Peyer's patch (tissue), 4 donors: ENCODE measurements at regions not wholly inside any gene's neighbourhood (a gene's known extent, or its start where the extent isn't known, plus 50 kb on each side); places are given as distances from the start of the nearest gene placed in this dataset.

Experiments used
- DNase-seq, 3 donors: peaks; one replicate each; pipeline ENCODE4 v3.0.0-alpha.2; 2017 to 2019
- H3K27ac ChIP-seq, 4 donors: fragments of 200-600 bp; sonication (generic); one replicate each; pipeline ENCODE4 v1.5.1; 2016 to 2019
- H3K27me3 ChIP-seq, 2 donors: fragments of 200-600 bp; sonication (generic); one replicate each; pipeline ENCODE4 v1.5.1; 2019
- H3K36me3 ChIP-seq, 3 donors: fragments of 200-600 bp; sonication (generic); one replicate each; pipeline ENCODE4 v1.5.1; 2016 to 2019
- H3K4me1 ChIP-seq, 4 donors: fragments of 200-600 bp; sonication (generic); one replicate each; pipeline ENCODE4 v1.5.1; 2016 to 2019
- H3K4me3 ChIP-seq, 4 donors: fragments of 200-600 bp; sonication (generic); 1 replicate in 3 of 4; 2 replicates in 1 of 4; pipeline ENCODE4 v1.5.1; 2016 to 2019; ENCODE audit warnings: mild to moderate bottlenecking in 1 of 4
- H3K9me3 ChIP-seq, 4 donors: fragments of 200-600 bp; sonication (generic); one replicate each; pipeline ENCODE4 v1.5.1; 2016 to 2019; ENCODE audit warnings: mild to moderate bottlenecking in 1 of 4
- CTCF ChIP-seq, 6 experiments: fragments of 450-650 bp in 4 of 6; fragments of 200-600 bp in 2 of 6; sonication (generic) in 1 of 6; IDR thresholded peaks; one replicate each; pipeline ENCODE4 v1.5.1; 2017 to 2019; ENCODE audit warnings: antibody characterized with exemption in 6 of 6, mild to moderate bottlenecking in 3 of 6, moderate library complexity in 1 of 6
- POLR2A ChIP-seq, 2 donors: fragments of 450-650 bp; IDR thresholded peaks; one replicate each; pipeline ENCODE4 v1.5.1; 2017; ENCODE audit warnings: antibody characterized with exemption in 2 of 2, mild to moderate bottlenecking in 2 of 2, moderate library complexity in 2 of 2

GRCh38 chr7:46440186-46440585 lies 519.1 kb upstream of the IGFBP3 start:
- DNase-seq = no peak
- no peak overlapping the region for H3K4me3 ChIP-seq
- TF ChIP-seq CTCF (IDR thresholded peaks at IDR 0.05) (no peak), POLR2A (IDR thresholded peaks at IDR 0.05) (no peak)
- no peaks in the 10 kb centered on the region for H3K36me3 ChIP-seq
- no peak overlapping the region for H3K27ac ChIP-seq
- H3K4me1 ChIP-seq = no peaks in the 10 kb centered on the region
- no peaks in the 10 kb centered on the region for H3K27me3 ChIP-seq
- H3K9me3 ChIP-seq = no peaks in the 10 kb centered on the region

- H3K27me3 ChIP-seq = no peaks in the 10 kb centered on the region
- H3K9me3 ChIP-seq = no peaks in the 10 kb centered on the region
- TF ChIP-seq POLR2A (IDR thresholded peaks at IDR 0.05) = no peak
- no peak for TF ChIP-seq CTCF (IDR thresholded peaks at IDR 0.05)
- no peaks in the 10 kb centered on the region for H3K36me3 ChIP-seq
- no peak for DNase-seq
- no peak overlapping the region for H3K27ac ChIP-seq
- H3K4me3 ChIP-seq = no peak overlapping the region
- H3K4me1 ChIP-seq = no peaks in the 10 kb centered on the region
Measured at GRCh38 chr7:46432708-46433107, 511.6 kb upstream of the IGFBP3 start.

GRCh38 chr7:46428295-46428694 lies 507.2 kb upstream of the IGFBP3 start:
- Histone ChIP-seq H3K27me3 (no peaks in the 10 kb centered on the region), H3K4me1 (no peaks in the 10 kb centered on the region), H3K4me3 (no peak overlapping the region), H3K27ac (no peak overlapping the region), H3K36me3 (no peaks in the 10 kb centered on the region), H3K9me3 (no peaks in the 10 kb centered on the region)
- no peak for DNase-seq
- TF ChIP-seq CTCF (IDR thresholded peaks at IDR 0.05) = no peak
- no peak for TF ChIP-seq POLR2A (IDR thresholded peaks at IDR 0.05)

GRCh38 chr7:46424934-46425333 lies 503.9 kb upstream of the IGFBP3 start:
- Histone ChIP-seq H3K27me3 (no peaks in the 10 kb centered on the region), H3K27ac (no peak overlapping the region), H3K36me3 (no peaks in the 10 kb centered on the region), H3K9me3 (no peaks in the 10 kb centered on the region), H3K4me3 (no peak overlapping the region), H3K4me1 (no peaks in the 10 kb centered on the region)
- no peak for TF ChIP-seq CTCF (IDR thresholded peaks at IDR 0.05)
- no peak for TF ChIP-seq POLR2A (IDR thresholded peaks at IDR 0.05)
- no peak for DNase-seq

- no peak for DNase-seq
- Histone ChIP-seq H3K9me3 (no peaks in the 10 kb centered on the region), H3K27me3 (no peaks in the 10 kb centered on the region), H3K36me3 (no peaks in the 10 kb centered on the region), H3K4me1 (no peaks in the 10 kb centered on the region), H3K4me3 (no peak overlapping the region), H3K27ac (no peak overlapping the region)
- TF ChIP-seq POLR2A (IDR thresholded peaks at IDR 0.05) = no peak
- TF ChIP-seq CTCF (IDR thresholded peaks at IDR 0.05) = no peak
Measured at GRCh38 chr7:46421441-46422230, 500.6 kb upstream of the IGFBP3 start.
